Common myeloid progenitor, CD34-positive (primary cell): ENCODE measurements at regions not wholly inside any gene's neighbourhood (a gene's known extent, or its start where the extent isn't known, plus 50 kb on each side); places are given as distances from the start of the nearest gene placed in this dataset.
"Not testable (repeated sequence)": the region's sequence is repeated elsewhere in the genome, so short reads cannot be mapped to it uniquely, and the experiment has no call there.

Experiments used
- CTCF ChIA-PET: fragments of 350-600 bp; sonication (Branson Sonifier 250); formaldehyde crosslinking; loops from one replicate; lab custom pipeline; 2021; ENCODE audit warnings: antibody characterized with exemption; lab: Charles Lee
- POLR2A ChIA-PET: fragments of 350-600 bp; sonication (Branson Sonifier 250); formaldehyde crosslinking; loops from one replicate; lab custom pipeline; 2021; ENCODE audit warnings: antibody characterized with exemption; lab: Charles Lee
- DNase-seq, 3 donors: peaks; one replicate each; pipeline versions ENCODE4 v3.0.0 to v3.0.0-alpha.2; 2013
- H3K27ac ChIP-seq, 2 experiments: 1 replicate in 1 of 2; 2 replicates in 1 of 2; pipeline ENCODE4 v1.7.0; 2013; ENCODE audit warnings: inconsistent platforms in 2 of 2, low read length in 2 of 2, mild to moderate bottlenecking in 2 of 2, low read depth in 1 of 2, moderate library complexity in 1 of 2; ENCODE audit not compliant: severe bottlenecking in 2 of 2, insufficient read depth in 1 of 2, poor library complexity in 1 of 2
- H3K27me3 ChIP-seq, 5 experiments: replicated peaks in 2 of 5; 1 replicate in 3 of 5; 2 replicates in 2 of 5; pipeline versions ENCODE4 v1.6.1 to v1.7.0; 2013; ENCODE audit warnings: low read length in 4 of 5, mild to moderate bottlenecking in 2 of 5, moderate library complexity in 2 of 5, inconsistent platforms in 1 of 5; ENCODE audit not compliant: insufficient read depth in 5 of 5, control insufficient read depth in 4 of 5
- H3K36me3 ChIP-seq, 4 experiments: 1 replicate in 2 of 4; 2 replicates in 2 of 4; pipeline versions ENCODE4 v1.6.1 to v1.7.0; 2013; ENCODE audit warnings: low read length in 3 of 4, control low read depth in 1 of 4, mild to moderate bottlenecking in 1 of 4; ENCODE audit not compliant: control insufficient read depth in 4 of 4, insufficient read depth in 4 of 4
- H3K4me1 ChIP-seq, 4 experiments: 1 replicate in 3 of 4; 2 replicates in 1 of 4; pipeline versions ENCODE4 v1.6.1 to v1.7.1; 2013; ENCODE audit warnings: low read length in 3 of 4, mild to moderate bottlenecking in 3 of 4, control low read depth in 1 of 4, inconsistent platforms in 1 of 4, moderate library complexity in 1 of 4; ENCODE audit not compliant: control insufficient read depth in 4 of 4, insufficient read depth in 4 of 4; ENCODE audit errors: control extremely low read depth in 1 of 4
- H3K4me3 ChIP-seq, 7 experiments: 1 replicate in 4 of 7; 2 replicates in 3 of 7; pipeline versions ENCODE4 v1.5.1 to v1.7.0; 2013; ENCODE audit warnings: mild to moderate bottlenecking in 7 of 7, low read length in 6 of 7, moderate library complexity in 6 of 7, inconsistent platforms in 2 of 7, low read depth in 2 of 7, control low read depth in 1 of 7; ENCODE audit not compliant: insufficient read depth in 4 of 7, control insufficient read depth in 1 of 7; ENCODE audit errors: extremely low read depth in 1 of 7
- H3K9me3 ChIP-seq, 5 experiments: 1 replicate in 4 of 5; 2 replicates in 1 of 5; pipeline versions ENCODE4 v1.6.1 to v1.7.1; 2013; ENCODE audit warnings: low read length in 4 of 5, mild to moderate bottlenecking in 2 of 5, inconsistent platforms in 1 of 5, low read depth in 1 of 5, moderate library complexity in 1 of 5; ENCODE audit not compliant: control insufficient read depth in 4 of 5, insufficient read depth in 2 of 5; ENCODE audit errors: control extremely low read depth in 1 of 5
- WGBS: methylation state at CpG from one replicate; pipeline ENCODE4 v1.1.5; 2013; ENCODE audit not compliant: insufficient coverage; 5-methylcytosine and 5-hydroxymethylcytosine counted together

- DNase-seq, H3K27me3 ChIP-seq, CTCF ChIA-PET, POLR2A ChIA-PET, H3K36me3 ChIP-seq, H3K4me3 ChIP-seq, H3K9me3 ChIP-seq, H3K4me1 ChIP-seq, H3K27ac ChIP-seq: not testable (repeated sequence)
- WGBS: 97% methylated on average over 10 of the region's 22 CpGs
Measured at GRCh38 chr5:15096686-15097085, 225.1 kb upstream of the ANKH start.

GRCh38 chr5:15092801-15093200 lies 221.2 kb upstream of the ANKH start:
- H3K4me1 ChIP-seq: no peaks in the 10 kb centered on the region

DNA sequence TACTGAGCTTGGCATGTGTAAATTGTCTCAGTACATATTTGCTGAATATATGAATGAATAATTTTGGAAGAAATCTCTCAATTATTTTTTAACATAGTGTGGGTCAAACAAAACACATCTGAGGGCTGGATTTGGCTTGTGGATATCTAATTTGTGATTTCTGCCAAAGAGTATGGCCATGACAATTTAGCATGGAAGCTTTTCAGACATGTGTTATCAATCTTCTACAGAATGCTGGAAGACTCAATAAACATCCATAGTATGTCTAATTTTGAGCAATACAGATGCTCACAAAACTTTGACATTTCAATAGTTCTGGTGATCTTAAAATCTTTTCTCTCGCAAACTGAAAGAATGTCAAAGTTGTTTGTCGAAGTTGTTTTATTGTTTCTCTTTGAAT lies 214.1 kb upstream of the ANKH start:
- no peak for DNase-seq
- no peak overlapping the region for H3K4me3 ChIP-seq
- WGBS: 100% methylated on average over 1 of the region's 2 CpGs
- H3K9me3 ChIP-seq: no peaks in the 10 kb centered on the region
- CTCF ChIA-PET: no interaction called here
- H3K27me3 ChIP-seq: peaks cover 0 to 1% (median 0%) of the 10 kb centered on the region in 5 experiments
- POLR2A ChIA-PET: no interaction called here
- H3K36me3 ChIP-seq: no peaks in the 10 kb centered on the region
- H3K4me1 ChIP-seq: no peaks in the 10 kb centered on the region
- no peak overlapping the region for H3K27ac ChIP-seq

More at GRCh38 chr5:15092801-15093200, 221.2 kb upstream of the ANKH start:
- Histone ChIP-seq H3K9me3 (no peaks in the 10 kb centered on the region), H3K27me3 (no peaks in the 10 kb centered on the region), H3K4me3 (no peak overlapping the region), H3K36me3 (no peaks in the 10 kb centered on the region), H3K27ac (no peak overlapping the region)
- no peak for DNase-seq
- ChIA-PET POLR2A (no interaction called here), CTCF (interaction anchor here (2.0 kb wide), 1 partner anchor 11 kb away, joined by 5 read pairs; no protein-coding TSS in a partner anchor)
- 94% methylated on average over 7 of the region's 7 CpGs for WGBS

DNA sequence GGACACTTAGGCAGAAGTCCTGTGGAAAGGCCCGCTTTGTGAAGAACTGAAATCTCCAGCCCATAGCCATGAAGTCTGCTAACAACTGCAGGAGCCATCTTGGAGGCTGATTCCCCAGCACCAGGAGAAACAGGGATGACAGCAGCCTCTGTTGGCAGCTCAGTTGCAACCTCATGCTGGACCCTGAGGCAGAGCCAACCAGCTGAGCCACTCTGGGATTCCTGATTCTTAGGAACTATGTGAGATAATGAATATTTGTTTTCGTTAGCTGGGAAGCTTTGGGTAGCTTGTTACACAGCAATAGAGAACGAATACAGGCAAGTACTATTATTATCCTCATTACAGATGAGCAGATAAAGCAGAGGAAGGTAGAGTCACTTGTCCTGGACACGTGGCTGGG lies 210.5 kb upstream of the ANKH start:
- Histone ChIP-seq H3K4me3 (no peak overlapping the region), H3K4me1 (no peaks in the 10 kb centered on the region), H3K27ac (no peak overlapping the region), H3K9me3 (no peaks in the 10 kb centered on the region), H3K27me3 (peaks cover 0 to 1% (median 0%) of the 10 kb centered on the region in 5 experiments), H3K36me3 (no peaks in the 10 kb centered on the region)
- ChIA-PET POLR2A (no interaction called here), CTCF (no interaction called here)
- WGBS: 100% methylated on average over 1 of the region's 4 CpGs
- DNase-seq: no peak

DNA sequence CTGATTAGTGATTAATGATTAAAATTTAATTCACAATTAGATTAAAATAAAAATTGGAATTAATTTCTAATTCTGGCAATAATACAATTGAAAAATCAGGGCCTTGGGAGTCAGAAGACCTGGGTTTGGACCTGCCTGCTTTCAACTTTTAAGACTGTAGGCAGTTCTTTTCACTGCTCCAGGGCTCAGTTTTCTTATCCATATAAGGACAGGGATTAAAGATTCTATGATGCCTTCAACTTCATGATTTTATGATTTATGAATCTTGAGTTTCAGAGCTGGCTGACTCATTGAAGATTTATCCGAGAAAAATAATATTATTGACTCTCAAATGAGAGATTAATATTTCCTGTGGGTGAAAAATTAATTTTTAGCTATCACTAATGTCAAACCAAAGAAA lies 208.6 kb upstream of the ANKH start:
- H3K36me3 ChIP-seq: no peaks in the 10 kb centered on the region
- DNase-seq: no peak
- H3K27ac ChIP-seq: no peak overlapping the region
- no peaks in the 10 kb centered on the region for H3K9me3 ChIP-seq
- ChIA-PET CTCF (interaction anchor here (0.9 kb wide), 1 partner anchor 25 kb away, joined by 3 read pairs; no protein-coding TSS in a partner anchor), POLR2A (no interaction called here)
- no peak overlapping the region for H3K4me3 ChIP-seq
- H3K4me1 ChIP-seq: no peaks in the 10 kb centered on the region
- no CpG with 5 or more reads among the region's 1 CpG for WGBS
- peaks cover 0 to 1% (median 0%) of the 10 kb centered on the region in 5 experiments for H3K27me3 ChIP-seq

DNA sequence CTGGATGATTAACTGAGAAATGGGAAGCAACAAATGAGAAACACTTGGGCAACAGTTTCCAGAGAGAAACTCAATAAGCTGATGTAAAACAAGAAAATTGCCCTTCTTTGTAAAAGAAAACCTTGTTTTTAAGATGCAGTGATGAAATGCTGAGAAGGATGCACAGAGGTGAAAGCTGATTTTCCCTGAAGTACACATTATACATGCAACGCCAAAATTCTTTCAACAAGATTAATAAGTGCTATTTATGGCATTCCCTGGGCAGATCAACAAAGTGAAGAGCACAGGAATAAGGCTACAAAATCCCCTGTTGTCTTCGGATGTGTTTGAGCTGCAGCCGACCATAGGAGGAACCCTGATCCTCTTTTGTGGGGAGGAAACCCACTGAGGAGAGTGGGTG lies 208.0 kb upstream of the ANKH start:
- 89% methylated on average over 3 of the region's 3 CpGs for WGBS
- POLR2A ChIA-PET: no interaction called here
- Histone ChIP-seq H3K27me3 (peaks cover 0 to 1% (median 0%) of the 10 kb centered on the region in 5 experiments), H3K9me3 (no peaks in the 10 kb centered on the region), H3K36me3 (no peaks in the 10 kb centered on the region), H3K4me3 (no peak overlapping the region), H3K27ac (no peak overlapping the region), H3K4me1 (no peaks in the 10 kb centered on the region)
- CTCF ChIA-PET: interaction anchor here (0.9 kb wide), 1 partner anchor 25 kb away, joined by 3 read pairs; no protein-coding TSS in a partner anchor
- no peak for DNase-seq

GRCh38 chr5:15074651-15075050 lies 203.1 kb upstream of the ANKH start:
- no peaks in the 10 kb centered on the region for H3K9me3 ChIP-seq
- no peak for DNase-seq
- H3K4me1 ChIP-seq: no peaks in the 10 kb centered on the region
- H3K27ac ChIP-seq: no peak overlapping the region
- ChIA-PET POLR2A (no interaction called here), CTCF (no interaction called here)
- no peaks in the 10 kb centered on the region for H3K36me3 ChIP-seq
- H3K4me3 ChIP-seq: no peak overlapping the region
- H3K27me3 ChIP-seq: no peaks in the 10 kb centered on the region
